Fibroblast of lung (primary cell): ENCODE measurements at regions not wholly inside any gene's neighbourhood (a gene's known extent, or its start where the extent isn't known, plus 50 kb on each side); places are given as distances from the start of the nearest gene placed in this dataset.
A peak's percentile ranks its signal among the peaks of the same experiment; 100 is the strongest.

ENCODE experiments used
- DNase-seq, 2 donors: peaks; one replicate each; pipeline versions ENCODE4 v3.0.0 to v3.0.0-alpha.2; 2010; ENCODE audit warnings: low read depth in 2 of 2
- H2AFZ ChIP-seq: 2 replicates; pipeline ENCODE4 v1.5.1; 2012; ENCODE audit warnings: low read length, control low read depth, inconsistent platforms
- H3K27ac ChIP-seq: 2 replicates; pipeline ENCODE4 v1.5.1; 2011; ENCODE audit warnings: low read length, control low read depth; ENCODE audit not compliant: insufficient read depth
- H3K27me3 ChIP-seq: 2 replicates; pipeline ENCODE4 v1.5.1; 2011; ENCODE audit warnings: mild to moderate bottlenecking, low read length; ENCODE audit not compliant: control insufficient read depth, insufficient read depth
- H3K36me3 ChIP-seq: 2 replicates; pipeline ENCODE4 v1.5.1; 2011; ENCODE audit warnings: low read length; ENCODE audit not compliant: control insufficient read depth, insufficient read depth
- H3K4me1 ChIP-seq: 2 replicates; pipeline ENCODE4 v1.5.1; 2011; ENCODE audit warnings: low read length; ENCODE audit not compliant: control insufficient read depth, insufficient read depth; ENCODE audit errors: extremely low read depth
- H3K4me2 ChIP-seq: 2 replicates; pipeline ENCODE4 v1.5.1; 2011; ENCODE audit warnings: low read length, control low read depth; ENCODE audit not compliant: insufficient read depth; ENCODE audit errors: extremely low read depth
- H3K4me3 ChIP-seq, 4 experiments: fragments of 200-600 bp in 1 of 4; sonication (generic) in 1 of 4; replicated peaks in 1 of 4; 2 replicates each; pipeline ENCODE4 v1.5.1; 2011 to 2016; ENCODE audit warnings: low read length in 4 of 4, low read depth in 3 of 4, mild to moderate bottlenecking in 3 of 4, control low read depth in 2 of 4, inconsistent platforms in 1 of 4, mixed read lengths in 1 of 4; ENCODE audit not compliant: insufficient read depth in 1 of 4; ENCODE audit errors: control extremely low read depth in 1 of 4
- H3K79me2 ChIP-seq: 2 replicates; pipeline ENCODE4 v1.5.1; 2012; ENCODE audit warnings: mild to moderate bottlenecking, low read length, inconsistent platforms; ENCODE audit not compliant: control insufficient read depth, insufficient read depth
- H3K9ac ChIP-seq: 2 replicates; pipeline ENCODE4 v1.5.1; 2011; ENCODE audit warnings: mild to moderate bottlenecking, low read length, control low read depth; ENCODE audit not compliant: insufficient read depth
- H3K9me3 ChIP-seq: 2 replicates; pipeline ENCODE4 v1.5.1; 2012; ENCODE audit warnings: low read depth, low read length; ENCODE audit not compliant: control insufficient read depth, insufficient read depth
- H4K20me1 ChIP-seq: 2 replicates; pipeline ENCODE4 v1.5.1; 2011; ENCODE audit warnings: low read length; ENCODE audit not compliant: control insufficient read depth, insufficient read depth; ENCODE audit errors: extremely low read depth
- EZH2 ChIP-seq: IDR thresholded peaks from 2 replicates; pipeline ENCODE4 v1.5.1; 2012; ENCODE audit warnings: low read length, control low read depth, mild to moderate bottlenecking; ENCODE audit errors: missing control alignments
- TF ChIP-seq, protein P1 (sequence below), 2 donors: IDR thresholded peaks in 1 of 2; conservative IDR thresholded peaks in 1 of 2; 1 replicate in 1 of 2; 2 replicates in 1 of 2; pipeline ENCODE4 v1.5.1; 2011 to 2012; ENCODE audit warnings: low read length in 2 of 2, control low read depth in 1 of 2, inconsistent platforms in 1 of 2, low read depth in 1 of 2, mild to moderate bottlenecking in 1 of 2

DNA sequence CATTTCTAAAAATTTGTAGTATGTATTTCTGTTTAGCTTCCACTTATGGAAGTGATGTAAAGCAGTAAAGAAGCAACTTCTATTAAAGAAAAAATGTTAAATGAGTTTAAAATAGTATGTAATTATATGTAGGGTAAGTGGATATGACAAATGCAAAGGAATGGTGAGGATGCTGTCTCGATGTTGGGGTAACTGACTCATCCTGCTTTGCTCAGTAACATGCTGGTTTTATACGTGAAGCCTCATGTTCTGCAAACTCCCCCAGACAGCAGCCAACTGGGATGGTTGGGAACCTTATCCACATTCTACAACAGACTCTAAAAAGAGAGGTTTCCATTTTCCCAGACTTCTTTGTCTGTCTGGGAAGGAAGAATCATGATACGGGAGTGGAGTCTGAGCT, 1006.4 kb upstream of the TMEM132C start:
- no peak overlapping the region for H3K27ac ChIP-seq
- H2AFZ ChIP-seq = no peak overlapping the region
- no peaks in the 10 kb centered on the region for H4K20me1 ChIP-seq
- no peak overlapping the region for H3K9ac ChIP-seq
- TF ChIP-seq, protein P1, sequence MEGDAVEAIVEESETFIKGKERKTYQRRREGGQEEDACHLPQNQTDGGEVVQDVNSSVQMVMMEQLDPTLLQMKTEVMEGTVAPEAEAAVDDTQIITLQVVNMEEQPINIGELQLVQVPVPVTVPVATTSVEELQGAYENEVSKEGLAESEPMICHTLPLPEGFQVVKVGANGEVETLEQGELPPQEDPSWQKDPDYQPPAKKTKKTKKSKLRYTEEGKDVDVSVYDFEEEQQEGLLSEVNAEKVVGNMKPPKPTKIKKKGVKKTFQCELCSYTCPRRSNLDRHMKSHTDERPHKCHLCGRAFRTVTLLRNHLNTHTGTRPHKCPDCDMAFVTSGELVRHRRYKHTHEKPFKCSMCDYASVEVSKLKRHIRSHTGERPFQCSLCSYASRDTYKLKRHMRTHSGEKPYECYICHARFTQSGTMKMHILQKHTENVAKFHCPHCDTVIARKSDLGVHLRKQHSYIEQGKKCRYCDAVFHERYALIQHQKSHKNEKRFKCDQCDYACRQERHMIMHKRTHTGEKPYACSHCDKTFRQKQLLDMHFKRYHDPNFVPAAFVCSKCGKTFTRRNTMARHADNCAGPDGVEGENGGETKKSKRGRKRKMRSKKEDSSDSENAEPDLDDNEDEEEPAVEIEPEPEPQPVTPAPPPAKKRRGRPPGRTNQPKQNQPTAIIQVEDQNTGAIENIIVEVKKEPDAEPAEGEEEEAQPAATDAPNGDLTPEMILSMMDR (conservative IDR thresholded peaks at IDR 0.05 in 1 of 2, IDR thresholded peaks at IDR 0.05 in 1 of 2; ENCODE audit: low read depth in 1 of 2, low read length in 2 of 2) = no peak
- no peak for TF ChIP-seq EZH2
- H3K27me3 ChIP-seq = no peaks in the 10 kb centered on the region
- H3K9me3 ChIP-seq = no peaks in the 10 kb centered on the region
- peak in 1 of 2 donors; percentile 75 for DNase-seq
- H3K4me1 ChIP-seq = no peaks in the 10 kb centered on the region
- H3K36me3 ChIP-seq = no peaks in the 10 kb centered on the region
- no peak overlapping the region for H3K4me2 ChIP-seq
- no peak overlapping the region for H3K4me3 ChIP-seq
- no peaks in the 10 kb centered on the region for H3K79me2 ChIP-seq

GRCh38 chr12:127260999-127261398, 1006.0 kb upstream of the TMEM132C start:
- Histone ChIP-seq H3K27ac (no peak overlapping the region), H3K4me2 (no peak overlapping the region), H3K79me2 (no peaks in the 10 kb centered on the region), H4K20me1 (no peaks in the 10 kb centered on the region), H3K27me3 (no peaks in the 10 kb centered on the region), H3K9ac (no peak overlapping the region), H3K4me3 (no peak overlapping the region), H3K4me1 (no peaks in the 10 kb centered on the region), H2AFZ (no peak overlapping the region), H3K9me3 (no peaks in the 10 kb centered on the region), H3K36me3 (no peaks in the 10 kb centered on the region)
- TF ChIP-seq, protein P1 (conservative IDR thresholded peaks at IDR 0.05 in 1 of 2, IDR thresholded peaks at IDR 0.05 in 1 of 2; ENCODE audit: low read depth in 1 of 2, low read length in 2 of 2) = no peak
- no peak for TF ChIP-seq EZH2
- peak in 1 of 2 donors; percentile 52 for DNase-seq

DNA sequence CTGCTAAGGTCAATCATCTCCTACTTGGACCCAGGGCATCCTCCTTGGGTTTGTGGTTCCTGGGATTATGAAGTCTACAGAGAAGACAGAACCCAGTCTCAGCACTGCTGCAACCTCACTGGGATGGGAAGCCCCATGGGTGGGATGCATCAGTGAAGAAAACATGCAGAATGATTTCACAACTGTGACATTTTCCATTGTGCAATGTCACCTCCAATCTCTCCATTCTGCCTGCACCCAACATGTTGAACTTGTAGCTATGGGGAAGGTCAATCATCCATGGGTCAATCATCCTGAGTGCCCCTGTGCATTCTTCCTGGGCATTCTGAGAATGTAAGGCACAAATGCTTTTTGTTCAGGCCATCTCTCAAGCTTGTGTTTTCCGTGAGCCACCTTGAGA, 1004.4 kb upstream of the TMEM132C start:
- Histone ChIP-seq H3K27ac (no peak overlapping the region), H3K9me3 (no peaks in the 10 kb centered on the region), H4K20me1 (no peaks in the 10 kb centered on the region), H3K4me1 (no peaks in the 10 kb centered on the region), H3K4me3 (no peak overlapping the region), H3K9ac (no peak overlapping the region), H3K27me3 (no peaks in the 10 kb centered on the region), H2AFZ (no peak overlapping the region), H3K79me2 (no peaks in the 10 kb centered on the region), H3K36me3 (no peaks in the 10 kb centered on the region), H3K4me2 (no peak overlapping the region)
- no peak for DNase-seq
- TF ChIP-seq, protein P1 (conservative IDR thresholded peaks at IDR 0.05 in 1 of 2, IDR thresholded peaks at IDR 0.05 in 1 of 2; ENCODE audit: low read depth in 1 of 2, low read length in 2 of 2) = no peak
- TF ChIP-seq EZH2 = no peak
